Adipose tissue (tissue), 3 donors: ENCODE measurements at regions not wholly inside any gene's neighbourhood (a gene's known extent, or its start where the extent isn't known, plus 50 kb on each side); places are given as distances from the start of the nearest gene placed in this dataset.
"Not testable (repeated sequence)": the region's sequence is repeated elsewhere in the genome, so short reads cannot be mapped to it uniquely, and the experiment has no call there.

ENCODE experiments used
- H3K27ac ChIP-seq: one replicate; pipeline ENCODE4 v1.5.1; 2013; ENCODE audit warnings: low read depth, low read length
- WGBS, 3 donors: extraction: QIAGEN DNeasy Blood & Tissue Kit; methylation state at CpG; one replicate each; pipeline ENCODE4 v1.1.7; 2013; 5-methylcytosine and 5-hydroxymethylcytosine counted together
- donor health status: healthy with polysubstance abuse.
- donor health status: Bipolar disorder and iron deficiency.
- donor health status: healthy.

DNA sequence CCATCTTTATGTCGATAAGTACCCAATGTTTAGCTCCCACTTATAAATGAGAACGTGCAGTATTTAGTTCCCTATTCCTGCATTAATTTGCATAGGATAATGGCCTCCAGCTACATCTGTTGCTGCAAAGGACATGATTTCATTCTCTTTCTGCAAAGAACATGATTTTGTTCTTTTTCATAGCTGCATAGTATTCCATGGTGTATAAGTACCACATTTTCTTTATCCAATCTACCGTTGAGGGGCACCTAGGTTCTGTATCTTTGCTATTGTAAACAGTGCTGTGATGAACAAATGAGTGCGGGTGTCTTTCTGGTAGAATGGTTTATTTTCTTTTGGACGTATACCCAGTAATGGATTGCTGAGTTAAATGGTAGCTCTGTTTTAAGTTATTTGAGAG, 63.0 kb downstream of the HLX start:
- H3K27ac ChIP-seq = no peak overlapping the region
- 89 to 94% (median 93%) methylated on average over 5 of the region's 5 CpGs for WGBS, 3 donors

DNA sequence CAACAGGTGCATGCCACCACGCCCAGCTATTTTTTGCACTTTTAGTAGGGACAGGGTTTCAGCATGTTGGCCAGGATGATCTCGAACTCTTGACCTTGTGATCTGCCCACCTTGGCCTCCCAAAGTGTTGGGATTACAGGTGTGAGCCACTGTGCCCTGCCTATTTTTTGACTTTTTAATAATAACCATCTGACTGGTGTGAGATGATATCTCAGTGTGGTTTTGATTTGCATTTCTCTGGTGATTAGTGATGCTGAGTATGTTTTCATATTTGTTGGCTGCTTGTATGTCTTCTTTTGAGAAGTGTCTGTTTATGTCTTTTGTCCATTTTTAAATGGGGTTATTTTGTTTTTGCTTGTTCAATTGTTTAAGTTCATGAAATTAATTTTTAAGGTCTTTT, 63.7 kb downstream of the HLX start:
- WGBS, 3 donors = 75 to 94% (median 93%) methylated on average over 2 of the region's 2 CpGs
- not testable (repeated sequence) for H3K27ac ChIP-seq

DNA sequence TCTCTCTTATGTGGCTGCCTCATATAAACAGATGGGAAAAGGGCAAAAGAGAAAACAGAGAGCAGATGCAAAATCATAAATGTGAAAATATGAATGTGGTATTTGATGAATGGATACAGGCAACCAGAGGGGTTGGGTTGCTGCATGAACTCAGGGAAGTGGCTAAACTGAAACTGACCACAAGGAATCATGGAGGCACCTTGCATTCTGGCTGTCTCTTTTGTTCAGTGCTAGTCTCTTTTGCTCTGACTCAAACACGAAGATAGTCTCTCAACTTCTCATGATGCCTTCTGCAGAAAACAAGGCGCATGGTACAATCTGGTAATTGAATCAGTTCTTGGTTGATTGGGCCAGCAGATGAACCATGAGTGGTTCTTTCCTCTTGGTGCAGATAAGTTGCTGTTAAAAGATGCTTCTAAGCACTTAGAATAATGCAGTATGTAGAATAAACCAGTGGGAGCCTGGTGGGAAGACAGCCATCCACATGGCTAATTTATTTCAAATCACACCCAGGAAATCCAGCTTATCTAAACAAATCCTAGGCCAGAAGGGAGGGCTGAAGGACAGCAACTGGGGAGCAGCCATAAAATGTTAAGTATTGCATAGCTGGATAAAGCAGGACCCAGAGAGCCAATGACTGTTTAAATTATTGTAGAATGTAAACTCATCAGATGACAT, 64.2 kb downstream of the HLX start:
- no peak overlapping the region for H3K27ac ChIP-seq
- WGBS, 3 donors = 35 to 53% (median 49%) methylated on average over 2 of the region's 2 CpGs

DNA sequence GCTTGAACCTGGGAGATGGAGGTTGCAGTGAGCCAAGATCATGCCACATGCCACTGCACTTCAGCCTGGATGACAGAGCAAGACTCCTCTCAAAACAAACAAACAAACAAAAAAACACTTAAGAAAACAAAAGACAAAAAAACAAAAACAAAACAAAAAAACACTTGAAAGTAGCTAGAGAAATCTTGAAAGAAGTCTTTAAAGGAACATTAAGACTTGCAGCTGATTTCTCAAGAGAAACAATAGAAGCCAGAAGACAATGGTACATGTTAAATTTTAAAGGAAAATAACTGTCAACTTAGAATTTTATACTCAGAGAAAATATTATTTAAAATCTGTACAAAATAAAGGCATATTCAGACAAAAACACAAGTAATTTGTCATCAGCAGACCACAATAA, 71.3 kb downstream of the HLX start:
- no peak overlapping the region for H3K27ac ChIP-seq

DNA sequence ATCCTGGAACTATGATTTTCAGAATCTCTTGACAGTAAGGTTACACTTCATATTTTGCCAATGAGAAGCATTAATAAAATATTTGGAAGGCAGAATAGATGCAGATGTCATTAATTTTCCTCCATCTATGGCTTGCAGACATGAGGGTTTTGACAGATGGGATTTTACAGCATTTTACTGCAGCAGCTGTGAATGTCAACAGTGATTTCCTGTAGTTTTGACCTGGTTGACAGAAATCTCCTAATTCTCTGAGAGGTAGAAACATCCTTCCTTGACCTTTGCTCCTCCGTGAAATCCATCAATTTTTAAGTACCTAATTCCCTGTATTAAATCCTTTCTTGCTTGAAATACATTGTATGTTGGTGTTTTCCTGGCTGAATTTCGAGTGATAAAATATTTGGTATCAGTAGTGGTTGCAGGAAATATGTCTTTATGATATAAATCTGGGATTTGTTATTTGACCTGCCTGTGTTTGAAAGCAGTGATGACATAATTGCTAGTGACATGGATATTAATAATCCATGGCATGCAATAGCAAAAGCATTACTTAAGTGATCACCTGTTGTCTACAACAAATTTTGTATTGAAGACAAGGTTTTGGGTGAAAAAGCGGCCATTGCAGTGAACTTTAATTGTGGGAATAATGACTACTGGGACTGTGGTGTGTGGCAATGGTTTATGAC, 73.9 kb downstream of the HLX start:
- no peak overlapping the region for H3K27ac ChIP-seq
- 31 to 39% (median 38%) methylated on average over 3 of the region's 3 CpGs for WGBS, 3 donors

DNA sequence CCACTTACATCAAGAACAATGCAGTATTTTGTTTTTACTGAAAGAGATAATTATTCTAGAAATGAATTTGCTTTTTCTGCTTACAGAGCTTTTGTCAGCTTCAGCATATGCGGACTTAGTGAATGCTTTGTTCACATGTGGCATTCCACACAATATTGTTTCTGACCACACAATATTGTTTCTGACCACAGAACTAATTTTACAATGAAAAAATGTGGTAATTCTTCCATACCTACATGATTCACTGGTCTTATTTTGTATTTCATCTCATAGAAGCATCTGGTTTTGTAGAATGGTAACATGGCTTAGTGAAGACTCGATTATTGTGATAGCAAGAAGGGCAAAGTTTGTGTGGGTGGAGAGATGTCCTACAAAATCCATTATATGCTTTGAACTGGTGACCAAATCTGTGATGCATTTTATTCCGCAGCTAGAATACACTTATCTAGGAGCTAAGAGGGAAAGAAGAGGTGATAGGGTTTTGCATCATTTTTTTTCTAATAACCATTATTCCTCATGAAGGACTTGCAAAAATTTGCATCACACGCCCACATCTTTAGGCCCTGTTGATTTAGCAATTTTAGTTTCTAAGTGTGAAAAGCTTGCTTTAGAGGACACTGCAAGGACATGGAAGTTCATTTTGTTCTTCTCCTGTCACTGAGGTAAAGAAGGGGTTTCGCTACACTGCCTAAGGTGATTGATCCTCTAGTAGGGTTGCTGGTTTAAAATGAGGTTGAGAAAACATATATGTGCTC, 75.3 kb downstream of the HLX start:
- WGBS, 3 donors = 69 to 86% (median 81%) methylated on average over 5 of the region's 5 CpGs
- no peak overlapping the region for H3K27ac ChIP-seq

DNA sequence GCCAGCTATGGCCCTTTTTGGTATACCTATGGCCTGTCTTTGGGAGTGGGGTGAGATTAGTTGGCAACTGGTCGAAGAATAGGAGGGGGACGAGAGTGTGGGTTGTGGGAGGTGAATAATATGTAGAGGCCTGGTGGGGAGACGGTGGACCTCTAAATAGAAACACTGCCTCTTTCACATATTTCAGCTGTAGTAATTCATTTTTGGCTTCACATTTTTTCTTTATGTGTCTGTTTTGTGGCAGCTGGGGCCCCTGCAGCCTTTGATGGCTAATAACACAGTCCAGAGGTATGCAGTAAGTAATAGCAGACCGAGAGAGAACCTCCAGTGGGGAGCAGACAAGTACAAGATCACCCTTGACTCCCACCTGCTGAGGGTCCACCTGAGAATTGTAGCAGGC, 75.9 kb downstream of the HLX start:
- H3K27ac ChIP-seq = no peak overlapping the region
- 69 to 93% (median 90%) methylated on average over 4 of the region's 4 CpGs for WGBS, 3 donors

DNA sequence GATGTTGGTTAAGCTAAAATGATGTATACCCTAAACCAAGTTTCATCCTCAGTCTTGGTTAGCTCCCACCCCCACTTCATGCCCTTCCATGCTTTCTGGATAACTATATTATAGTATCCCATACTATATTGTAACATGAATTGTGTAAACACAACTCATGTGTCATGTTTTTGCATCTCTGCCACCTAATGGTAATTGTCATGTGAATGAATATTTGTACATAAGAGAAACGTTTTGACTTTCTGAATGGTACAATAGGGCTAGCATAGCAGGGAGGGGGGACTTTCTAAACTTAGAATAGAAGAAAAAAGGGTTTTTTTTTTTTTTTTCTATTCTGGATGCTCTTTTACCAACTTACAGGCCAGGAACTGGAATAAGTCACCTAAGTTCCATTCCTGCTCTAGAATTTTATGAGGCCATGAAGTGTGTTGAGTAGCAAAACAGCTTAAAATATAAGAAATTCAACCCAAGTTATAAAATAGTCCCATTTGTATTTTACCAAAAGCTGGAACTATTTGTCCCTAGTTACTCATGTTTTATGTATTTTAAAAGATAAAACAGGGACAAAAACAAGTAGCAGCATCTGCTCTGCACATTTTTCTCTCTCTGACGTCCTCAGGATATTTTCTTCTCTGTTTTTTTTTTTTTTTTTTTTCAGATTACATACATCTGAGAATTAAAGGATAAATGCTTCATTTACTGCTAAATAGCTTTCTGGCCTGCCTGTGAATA, 77.4 kb downstream of the HLX start:
- H3K27ac ChIP-seq = no peak overlapping the region

DNA sequence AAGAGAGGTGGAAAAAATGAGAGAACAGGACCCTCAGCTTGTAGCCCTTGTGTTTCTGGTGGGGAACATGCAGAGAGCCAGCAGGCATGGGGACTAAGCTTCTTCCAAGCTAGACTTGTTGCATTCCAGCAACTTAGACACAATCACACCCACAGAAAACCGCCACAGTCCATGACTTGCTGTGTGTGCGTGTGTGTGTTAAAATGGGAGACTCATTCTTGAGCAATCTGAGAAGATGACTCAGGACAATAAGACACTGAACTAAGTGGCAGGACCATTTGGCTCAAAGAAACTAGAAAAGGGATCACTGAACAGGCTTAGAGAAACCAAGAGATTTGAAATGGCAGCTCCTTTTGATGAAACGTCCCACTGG, 78.0 kb downstream of the HLX start:
- 61 to 70% (median 62%) methylated on average over 3 of the region's 3 CpGs for WGBS, 3 donors
- H3K27ac ChIP-seq = no peak overlapping the region

More for the DNA sequence above, 77.4 kb downstream of the HLX start:
- 50 to 69% (median 58%) methylated on average over 2 of the region's 2 CpGs for whole genome bisulfite sequencing, 3 donors

DNA sequence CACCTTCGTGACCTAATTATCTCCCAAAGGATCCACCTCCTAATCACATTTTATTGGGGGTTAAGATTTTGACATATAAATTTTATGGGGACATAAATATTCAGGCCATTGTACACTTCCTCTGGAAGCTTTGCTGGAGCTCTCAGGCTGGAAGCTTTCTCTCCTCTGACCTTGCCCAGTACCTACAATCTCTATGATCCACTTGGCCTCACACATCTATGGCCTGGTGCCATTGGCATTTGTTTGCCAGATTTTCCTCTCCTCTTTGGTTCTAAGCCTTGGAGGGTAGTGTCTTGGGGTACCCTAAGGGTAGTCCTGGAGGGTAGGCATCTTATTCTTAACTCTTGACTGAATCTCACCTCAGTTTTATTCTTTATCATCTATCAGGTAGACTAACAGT, 79.0 kb downstream of the HLX start:
- 71 to 96% (median 96%) methylated on average over 1 of the region's 1 CpG for WGBS, 3 donors

DNA sequence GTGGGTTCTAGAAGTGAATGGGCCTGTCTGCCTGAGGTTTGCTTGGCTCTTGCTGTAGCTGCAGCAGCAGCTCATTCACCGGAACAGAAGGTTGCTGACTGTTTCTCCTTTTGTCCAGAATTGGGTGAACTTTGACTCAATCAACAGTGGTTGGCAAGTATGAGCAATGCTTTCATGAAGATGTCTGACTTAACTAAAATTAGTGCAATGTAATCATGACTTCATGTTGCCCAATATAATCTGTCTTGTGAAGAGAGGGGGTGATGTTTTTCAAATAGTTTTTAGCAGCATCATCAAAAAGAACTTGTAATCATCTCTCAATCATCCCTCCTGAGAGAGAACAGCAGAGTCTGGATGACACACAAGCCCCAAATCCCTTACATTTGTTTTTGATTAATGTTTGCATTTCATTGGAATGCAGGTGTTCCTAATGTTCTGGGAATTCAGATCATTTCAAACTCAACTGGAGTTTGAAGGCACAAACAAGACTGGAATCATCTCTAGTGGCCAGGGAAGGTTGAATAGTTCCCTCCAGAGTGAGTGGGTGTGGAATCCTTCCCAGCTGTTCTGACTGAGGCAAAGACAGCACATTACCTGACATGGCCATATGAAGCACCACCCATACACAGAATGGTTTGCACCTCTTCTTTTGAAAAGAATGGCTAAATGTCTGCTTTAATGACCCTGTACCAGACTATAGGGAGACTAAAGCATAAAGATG, 82.9 kb downstream of the HLX start:
- 54 to 65% (median 55%) methylated on average over 1 of the region's 1 CpG for WGBS, 3 donors

More for the DNA sequence above, 79.0 kb downstream of the HLX start:
- no peak overlapping the region for H3K27ac ChIP-seq

DNA sequence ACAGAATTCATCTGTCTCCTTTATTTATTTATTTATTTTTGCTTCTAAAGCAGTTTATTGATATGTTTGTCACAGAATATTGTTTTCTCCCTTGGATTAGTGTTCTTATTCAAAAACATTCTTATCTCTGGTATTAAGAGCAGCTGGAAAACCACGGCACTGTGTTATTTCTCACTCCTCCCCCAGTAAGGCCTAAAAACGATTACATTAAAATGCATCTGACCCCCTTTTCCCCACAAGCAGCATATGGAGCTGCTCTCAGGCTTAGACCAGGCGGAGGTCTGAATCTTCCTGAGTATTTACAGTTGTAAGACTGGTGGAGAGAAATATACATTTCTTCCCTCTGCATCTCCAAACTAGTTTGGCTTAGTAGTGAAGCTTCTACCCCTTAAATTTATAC, 86.8 kb downstream of the HLX start:
- WGBS, 3 donors = 61 to 90% (median 89%) methylated on average over 3 of the region's 3 CpGs
- H3K27ac ChIP-seq = no peak overlapping the region

More for the DNA sequence above, 82.9 kb downstream of the HLX start:
- H3K27ac ChIP-seq = no peak overlapping the region

DNA sequence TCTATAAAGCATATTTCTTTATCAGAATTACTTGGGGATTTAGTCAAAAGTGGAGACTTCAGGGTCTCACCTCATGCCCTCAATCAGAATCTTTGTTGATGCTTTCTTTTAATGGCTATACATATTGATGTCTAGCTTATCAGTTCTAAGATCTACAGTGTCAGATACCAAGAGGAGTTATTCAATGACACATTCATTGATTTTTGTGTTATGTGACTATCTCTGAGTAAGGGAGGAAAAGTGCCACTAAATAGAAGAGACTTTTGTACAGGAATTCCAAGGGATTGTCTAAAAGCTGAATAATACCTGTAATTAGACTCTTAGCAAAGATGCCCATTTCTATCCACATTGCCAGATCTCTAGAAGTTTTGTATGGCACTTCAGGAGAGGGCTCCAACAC, 87.2 kb downstream of the HLX start:
- no peak overlapping the region for H3K27ac ChIP-seq

DNA sequence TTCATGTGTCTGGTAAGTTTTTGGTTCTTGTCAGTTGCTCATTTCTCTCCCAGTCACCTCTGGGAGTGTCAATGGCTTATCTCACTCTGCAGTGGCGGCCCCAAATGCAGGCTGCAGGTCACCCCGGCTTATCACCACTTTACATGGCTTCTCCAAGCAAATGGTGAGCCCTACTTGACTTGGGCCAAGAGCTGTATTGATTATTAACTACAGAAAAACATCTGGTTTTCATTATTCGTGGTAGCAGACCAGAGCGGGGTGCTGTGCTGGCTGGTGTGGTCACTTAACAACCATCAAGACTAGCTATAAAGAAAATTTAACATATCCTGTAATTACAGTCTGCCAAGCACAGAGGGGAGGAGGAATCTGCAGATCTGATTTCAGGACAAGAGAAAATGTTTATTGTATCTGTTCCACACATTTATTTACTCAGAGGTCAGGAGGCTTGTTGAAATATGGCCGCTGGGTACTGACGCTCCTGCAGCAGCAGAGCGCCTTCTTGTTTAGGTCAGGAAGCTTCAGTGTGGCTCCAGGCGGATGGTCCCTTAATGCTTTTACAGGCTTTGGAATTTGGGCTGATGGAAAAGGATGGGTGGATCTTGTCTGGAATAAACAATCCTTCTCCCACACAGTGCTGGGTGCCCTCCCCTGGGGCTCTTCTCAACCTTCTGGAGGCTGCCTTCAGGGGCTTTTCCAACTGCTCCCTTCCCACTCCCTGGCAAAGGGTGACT, 87.8 kb downstream of the HLX start:
- 44 to 82% (median 81%) methylated on average over 8 of the region's 8 CpGs for WGBS, 3 donors
- H3K27ac ChIP-seq = no peak overlapping the region

DNA sequence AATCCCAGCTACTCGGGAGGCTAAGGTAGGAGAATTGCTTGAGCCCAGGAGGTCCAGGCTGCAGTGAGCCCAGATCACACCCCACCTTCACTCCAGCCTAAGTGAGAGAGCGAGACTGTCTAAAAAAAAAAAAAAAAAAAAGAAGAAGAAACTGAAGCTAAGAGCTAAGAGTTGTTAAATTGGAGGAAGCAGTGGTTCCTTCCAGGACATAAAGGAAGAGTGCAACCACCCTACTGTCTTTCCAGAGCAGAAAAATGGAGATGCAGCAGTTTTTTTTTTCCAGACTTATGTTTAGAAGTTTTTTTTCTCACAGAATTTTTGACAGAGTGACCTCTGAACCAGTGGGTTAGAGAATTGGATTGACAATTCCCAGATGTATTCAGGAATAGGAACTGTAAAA, 88.7 kb downstream of the HLX start:
- WGBS, 3 donors = 66 to 92% (median 92%) methylated on average over 2 of the region's 2 CpGs
- H3K27ac ChIP-seq = no peak overlapping the region

DNA sequence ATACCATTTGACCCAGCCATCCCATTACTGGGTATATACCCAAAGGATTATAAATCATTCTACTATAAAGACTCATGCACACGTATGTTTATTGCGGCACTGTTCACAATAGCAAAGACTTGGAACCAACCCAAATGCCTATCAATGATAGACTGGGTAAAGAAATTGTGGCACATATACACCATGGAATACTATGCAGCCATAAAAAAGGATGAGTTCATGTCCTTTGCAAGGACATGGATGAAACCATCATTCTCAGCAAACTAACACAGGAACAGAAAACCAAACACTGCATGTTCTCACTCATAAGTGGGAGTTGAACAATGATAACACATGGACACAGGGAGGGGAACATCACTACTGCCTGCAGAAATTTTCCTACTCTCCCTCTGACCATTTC, 90.0 kb downstream of the HLX start:
- 95 to 97% (median 95%) methylated on average over 2 of the region's 2 CpGs for WGBS, 3 donors
- not testable (repeated sequence) for H3K27ac ChIP-seq

DNA sequence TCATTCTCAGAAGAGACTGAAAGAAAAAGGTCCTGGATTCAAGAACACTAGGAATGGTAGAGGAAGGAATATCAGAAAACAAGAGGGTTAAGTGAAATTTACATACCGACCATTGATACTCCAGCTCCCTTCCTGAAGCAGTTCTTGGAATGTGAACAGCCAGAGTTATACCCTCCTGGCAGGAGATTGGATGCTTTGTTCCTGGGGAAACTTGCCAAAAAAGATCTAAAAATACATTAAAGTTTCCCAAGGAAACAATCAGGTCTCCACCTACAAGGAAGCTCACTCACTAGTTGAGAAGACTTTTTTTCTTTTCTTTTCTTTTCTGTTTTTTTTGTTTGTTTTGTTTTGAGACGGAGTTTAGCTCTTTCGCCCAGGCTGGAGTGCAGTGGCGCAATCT, 91.1 kb downstream of the HLX start:
- WGBS, 3 donors = 71 to 89% (median 77%) methylated on average over 4 of the region's 4 CpGs
- no peak overlapping the region for H3K27ac ChIP-seq

DNA sequence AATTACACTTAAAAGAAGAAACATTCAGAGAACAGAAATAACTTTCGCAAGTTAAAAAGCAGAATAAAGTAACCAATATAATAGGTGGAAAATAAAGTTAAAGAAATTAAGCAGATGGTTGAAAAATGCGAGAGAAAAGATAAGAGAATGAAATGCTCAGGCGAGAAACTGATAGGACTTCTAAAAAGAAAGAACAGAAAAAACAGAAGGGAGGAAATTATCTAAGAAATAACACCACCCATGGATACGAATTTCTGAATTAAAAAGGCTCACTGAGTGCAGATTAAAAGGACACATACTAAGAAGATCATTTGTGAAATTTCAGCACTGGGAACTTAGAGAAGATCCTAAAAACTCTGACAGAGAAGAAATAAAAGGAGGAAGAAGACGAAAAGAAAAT, 92.0 kb downstream of the HLX start:
- 73 to 89% (median 88%) methylated on average over 5 of the region's 5 CpGs for whole genome bisulfite sequencing, 3 donors

More for the DNA sequence above, 92.0 kb downstream of the HLX start:
- H3K27ac ChIP-seq = no peak overlapping the region
